ENCODE measurements at regions not wholly inside any gene's neighbourhood (a gene's known extent, or its start where the extent isn't known, plus 50 kb on each side); places are given as distances from the start of the nearest gene placed in this dataset.
A peak's percentile ranks its signal among the peaks of the same experiment; 100 is the strongest.
"Not testable (repeated sequence)": the region's sequence is repeated elsewhere in the genome, so short reads cannot be mapped to it uniquely, and the experiment has no call there.

DNA sequence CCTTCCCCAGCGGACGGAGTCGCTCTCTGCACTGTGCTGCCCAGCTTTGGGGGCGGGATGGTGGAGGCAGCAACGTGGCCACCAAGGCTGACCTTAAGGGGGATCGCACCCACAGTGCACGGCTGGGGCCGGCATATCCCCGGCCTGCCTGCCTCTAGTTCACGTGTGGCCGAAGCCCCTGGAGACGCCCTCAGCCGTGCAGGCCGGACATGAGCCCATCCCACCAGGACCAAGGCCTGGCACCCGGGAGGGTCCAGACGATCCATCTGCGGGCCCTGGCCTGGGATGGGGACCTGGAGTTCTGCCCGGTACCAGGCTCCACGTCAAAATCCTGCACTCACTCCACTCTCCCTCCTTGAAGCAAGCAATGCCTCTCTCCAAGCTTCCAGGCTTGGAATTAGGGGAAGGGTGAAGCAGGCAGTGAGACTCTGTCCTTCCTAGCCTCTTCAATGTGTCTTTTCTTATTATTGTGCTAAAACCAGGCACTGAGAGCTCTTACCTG lies 520.8 kb downstream of the REEP3 start:
- WGBS (ENCODE audit: insufficient coverage): 88% methylated on average over 19 of the region's 19 CpGs
- TF ChIP-seq, protein P1, sequence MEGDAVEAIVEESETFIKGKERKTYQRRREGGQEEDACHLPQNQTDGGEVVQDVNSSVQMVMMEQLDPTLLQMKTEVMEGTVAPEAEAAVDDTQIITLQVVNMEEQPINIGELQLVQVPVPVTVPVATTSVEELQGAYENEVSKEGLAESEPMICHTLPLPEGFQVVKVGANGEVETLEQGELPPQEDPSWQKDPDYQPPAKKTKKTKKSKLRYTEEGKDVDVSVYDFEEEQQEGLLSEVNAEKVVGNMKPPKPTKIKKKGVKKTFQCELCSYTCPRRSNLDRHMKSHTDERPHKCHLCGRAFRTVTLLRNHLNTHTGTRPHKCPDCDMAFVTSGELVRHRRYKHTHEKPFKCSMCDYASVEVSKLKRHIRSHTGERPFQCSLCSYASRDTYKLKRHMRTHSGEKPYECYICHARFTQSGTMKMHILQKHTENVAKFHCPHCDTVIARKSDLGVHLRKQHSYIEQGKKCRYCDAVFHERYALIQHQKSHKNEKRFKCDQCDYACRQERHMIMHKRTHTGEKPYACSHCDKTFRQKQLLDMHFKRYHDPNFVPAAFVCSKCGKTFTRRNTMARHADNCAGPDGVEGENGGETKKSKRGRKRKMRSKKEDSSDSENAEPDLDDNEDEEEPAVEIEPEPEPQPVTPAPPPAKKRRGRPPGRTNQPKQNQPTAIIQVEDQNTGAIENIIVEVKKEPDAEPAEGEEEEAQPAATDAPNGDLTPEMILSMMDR (IDR thresholded peaks at IDR 0.05): no peak
- ATAC-seq: no peak
- H3K4me1 ChIP-seq (ENCODE audit: control insufficient read depth, insufficient read depth, low read length): peaks cover 4% of the 10 kb centered on the region
- no peaks in the 10 kb centered on the region for H3K27me3 ChIP-seq (ENCODE audit: control insufficient read depth, insufficient read depth, low read length)
- no peaks in the 10 kb centered on the region for H3K36me3 ChIP-seq (ENCODE audit: control insufficient read depth, insufficient read depth, low read length)
- intact Hi-C loops (cut with micrococcal nuclease): no loop called here
- no peak for DNase-seq
- H3K36me3 Mint-ChIP-seq: no peaks in the 10 kb centered on the region
- peaks cover 8% of the 10 kb centered on the region in 2 donors for H3K4me1 Mint-ChIP-seq
- H3K9me3 Mint-ChIP-seq: no peaks in the 10 kb centered on the region
- H3K27ac Mint-ChIP-seq: no peak overlapping the region
- no peaks in the 10 kb centered on the region for H3K27me3 Mint-ChIP-seq (ENCODE audit: low read depth in 2 of 2)
- peak overlapping the region; percentile 50 for H3K4me3 Mint-ChIP-seq
- H3K4me3 ChIP-seq (ENCODE audit: low read length): no peak overlapping the region
- no peaks in the 10 kb centered on the region for H3K9me3 ChIP-seq (ENCODE audit: control insufficient read depth, insufficient read depth, low read length)
- H3K27ac ChIP-seq (ENCODE audit: low read length): no peak overlapping the region

DNA sequence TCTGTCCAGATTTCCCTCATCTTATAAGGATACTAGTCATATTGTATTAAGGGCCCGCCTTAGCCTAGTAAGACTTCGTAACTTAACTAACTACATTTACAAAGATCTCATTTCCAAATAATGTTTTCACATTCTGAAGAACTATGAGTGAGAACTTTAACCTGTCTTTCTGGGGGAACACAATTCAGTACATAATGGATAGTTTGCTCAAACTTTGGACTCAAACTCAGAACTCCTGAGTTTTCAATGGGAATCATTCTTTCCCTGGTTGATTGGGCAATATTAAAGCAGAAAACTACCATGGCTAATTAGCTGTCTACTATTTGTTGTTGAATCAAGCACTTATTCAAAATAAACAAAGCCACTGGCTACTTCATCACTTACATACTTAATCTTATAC lies 522.9 kb downstream of the REEP3 start:
- no peaks in the 10 kb centered on the region for H3K36me3 ChIP-seq (ENCODE audit: control insufficient read depth, insufficient read depth, low read length)
- intact Hi-C loops (cut with micrococcal nuclease): no loop called here
- no peak overlapping the region for H3K27ac ChIP-seq (ENCODE audit: low read length)
- no CpG with 5 or more reads among the region's 2 CpGs for WGBS (ENCODE audit: insufficient coverage)
- H3K36me3 Mint-ChIP-seq: no peaks in the 10 kb centered on the region
- no peak for ATAC-seq
- H3K27ac Mint-ChIP-seq: no peak overlapping the region
- H3K27me3 ChIP-seq (ENCODE audit: control insufficient read depth, insufficient read depth, low read length): no peaks in the 10 kb centered on the region
- no peaks in the 10 kb centered on the region for H3K9me3 ChIP-seq (ENCODE audit: control insufficient read depth, insufficient read depth, low read length)
- DNase-seq: no peak
- H3K4me1 Mint-ChIP-seq: peaks cover 8% of the 10 kb centered on the region in 2 donors
- TF ChIP-seq, protein P1 (IDR thresholded peaks at IDR 0.05): no peak
- H3K4me1 ChIP-seq (ENCODE audit: control insufficient read depth, insufficient read depth, low read length): peaks cover 4% of the 10 kb centered on the region
- no peaks in the 10 kb centered on the region for H3K9me3 Mint-ChIP-seq
- no peak overlapping the region for H3K4me3 Mint-ChIP-seq
- H3K27me3 Mint-ChIP-seq (ENCODE audit: low read depth in 2 of 2): no peaks in the 10 kb centered on the region
- no peak overlapping the region for H3K4me3 ChIP-seq (ENCODE audit: low read length)

DNA sequence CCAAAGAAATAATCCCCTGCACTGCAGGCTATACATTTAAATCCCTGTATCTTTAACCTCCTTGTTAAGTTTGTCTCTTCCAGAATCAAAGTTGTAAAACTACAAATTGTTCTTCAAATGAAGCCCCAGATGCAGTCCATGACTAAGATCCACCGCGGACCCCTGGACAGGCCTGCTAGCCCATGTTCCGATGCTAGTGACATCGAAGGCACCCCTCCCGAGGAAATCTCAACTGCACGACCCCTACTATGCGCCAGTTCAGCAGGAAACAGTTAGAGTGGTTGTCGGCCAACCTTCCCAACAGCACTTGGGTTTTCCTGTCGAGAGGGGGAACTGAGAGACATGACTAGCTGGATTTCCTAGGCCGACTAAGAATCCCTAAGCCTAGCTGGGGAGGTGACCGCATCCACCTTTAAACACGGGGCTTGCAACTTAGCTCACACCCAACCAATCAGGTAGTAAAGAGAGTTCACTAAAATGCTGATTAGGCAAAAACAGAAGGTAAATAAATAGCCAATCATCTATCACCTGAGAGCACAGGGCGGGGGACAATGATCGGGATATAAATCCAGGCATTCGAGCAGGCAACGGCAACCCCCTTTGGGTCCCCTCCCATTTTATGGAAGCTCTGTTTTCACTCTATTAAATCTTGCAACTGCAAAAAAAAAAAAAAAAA lies 523.9 kb downstream of the REEP3 start:
- H3K36me3 Mint-ChIP-seq; intact Hi-C loops (cut with micrococcal nuclease); ATAC-seq: not testable (repeated sequence)

DNA sequence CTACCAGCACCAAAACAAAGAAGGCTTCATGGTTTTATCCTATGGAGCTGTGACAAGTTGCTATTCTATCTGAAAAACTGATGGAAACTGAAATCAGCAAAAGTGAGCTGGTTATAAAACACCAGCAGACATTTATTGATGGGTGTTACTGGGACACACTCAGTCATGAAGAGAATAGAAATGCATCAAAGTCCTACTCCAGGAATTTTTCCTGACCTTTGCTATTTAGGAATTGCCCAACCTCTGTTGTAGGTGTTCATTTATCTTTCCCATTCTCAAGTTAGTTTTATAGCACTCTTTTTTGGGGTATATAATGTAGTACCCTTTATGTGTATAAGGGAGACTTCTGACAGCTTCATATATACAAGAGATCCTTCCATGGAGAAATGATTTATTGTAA lies 533.2 kb downstream of the REEP3 start:
- Mint-ChIP-seq H3K4me1 (no peaks in the 10 kb centered on the region), H3K27ac (no peak overlapping the region), H3K4me3 (no peak overlapping the region), H3K36me3 (no peaks in the 10 kb centered on the region), H3K27me3 (ENCODE audit: low read depth in 2 of 2) (peaks cover 0 to 5% of the 10 kb centered on the region in 2 donors), H3K9me3 (no peaks in the 10 kb centered on the region)
- H3K9me3 ChIP-seq (ENCODE audit: control insufficient read depth, insufficient read depth, low read length): no peaks in the 10 kb centered on the region
- no peaks in the 10 kb centered on the region for H3K36me3 ChIP-seq (ENCODE audit: control insufficient read depth, insufficient read depth, low read length)
- no peak overlapping the region for H3K4me3 ChIP-seq (ENCODE audit: low read length)
- DNase-seq (no peak), ATAC-seq (no peak)
- no peak overlapping the region for H3K27ac ChIP-seq (ENCODE audit: low read length)
- H3K4me1 ChIP-seq (ENCODE audit: control insufficient read depth, insufficient read depth, low read length): no peaks in the 10 kb centered on the region
- H3K27me3 ChIP-seq (ENCODE audit: control insufficient read depth, insufficient read depth, low read length): no peaks in the 10 kb centered on the region
- intact Hi-C loops (cut with micrococcal nuclease): no loop called here
- TF ChIP-seq, protein P1 (IDR thresholded peaks at IDR 0.05): no peak

More for the DNA sequence above, 523.9 kb downstream of the REEP3 start:
- H3K36me3 ChIP-seq (ENCODE audit: control insufficient read depth, insufficient read depth, low read length); H3K4me3 Mint-ChIP-seq; DNase-seq; H3K4me1 Mint-ChIP-seq; H3K27ac ChIP-seq (ENCODE audit: low read length); H3K27me3 ChIP-seq (ENCODE audit: control insufficient read depth, insufficient read depth, low read length); H3K9me3 Mint-ChIP-seq; H3K27me3 Mint-ChIP-seq (ENCODE audit: low read depth in 2 of 2); H3K4me1 ChIP-seq (ENCODE audit: control insufficient read depth, insufficient read depth, low read length); H3K4me3 ChIP-seq (ENCODE audit: low read length); H3K9me3 ChIP-seq (ENCODE audit: control insufficient read depth, insufficient read depth, low read length); H3K27ac Mint-ChIP-seq: not testable (repeated sequence)
- WGBS (ENCODE audit: insufficient coverage): 90% methylated on average over 13 of the region's 16 CpGs

All from natural killer cell (primary cell).